Endothelial cell of umbilical vein (primary cell): ENCODE measurements at regions not wholly inside any gene's neighbourhood (a gene's known extent, or its start where the extent isn't known, plus 50 kb on each side); places are given as distances from the start of the nearest gene placed in this dataset.

Source experiments
- BruUV-seq: library from RNA; stranded (reverse); fragments of 400-500 nt; replicated peaks from 2 replicates; lab custom pipeline; 2021; lab: Mats Ljungman, UMichigan
- CTCF ChIA-PET: fragments of 300-600, 350-600 bp; sonication (Branson Sonifier 250); formaldehyde crosslinking; loops from one replicate; lab custom pipeline; 2021; ENCODE audit warnings: antibody characterized with exemption, inconsistent platforms; lab: Charles Lee
- POLR2A ChIA-PET: fragments of 300-600, 350-600 bp; sonication (Branson Sonifier 250); formaldehyde crosslinking; loops from one replicate; lab custom pipeline; 2021; ENCODE audit warnings: antibody characterized with exemption, inconsistent platforms; lab: Charles Lee
- DNase-seq: peaks from one replicate; pipeline ENCODE4 v3.0.0-alpha.2; 2011; ENCODE audit warnings: low read depth, low spot score
- FAIRE-seq: peaks from 2 replicates; lab custom pipeline; 2011; peaks lifted over from hg19 to GRCh38; lab: Jason Lieb, UNC
- H2AFZ ChIP-seq: 2 replicates; pipeline ENCODE4 v1.6.0; 2012; ENCODE audit warnings: low read depth, low read length, control low read depth, inconsistent platforms
- H3K27ac ChIP-seq: 2 replicates; pipeline ENCODE4 v1.5.1; 2011; ENCODE audit warnings: low read depth, mild to moderate bottlenecking, control low read depth, low read length, moderate library complexity; ENCODE audit not compliant: insufficient read depth
- H3K27me3 ChIP-seq, 2 experiments: 2 replicates each; pipeline versions ENCODE4 v1.6.0 to v1.6.1; 2011; ENCODE audit warnings: low read length in 2 of 2, mixed read lengths in 1 of 2; ENCODE audit not compliant: control insufficient read depth in 2 of 2, insufficient read depth in 2 of 2
- H3K36me3 ChIP-seq, 2 experiments: 2 replicates in 1 of 2; 3 replicates in 1 of 2; pipeline ENCODE4 v1.5.1; 2011; ENCODE audit warnings: low read length in 2 of 2, mild to moderate bottlenecking in 1 of 2, moderate library complexity in 1 of 2; ENCODE audit not compliant: control insufficient read depth in 2 of 2, insufficient read depth in 2 of 2; ENCODE audit errors: extremely low read depth in 1 of 2
- H3K4me1 ChIP-seq: 3 replicates; pipeline ENCODE4 v1.5.1; 2011; ENCODE audit warnings: mild to moderate bottlenecking, low read length; ENCODE audit not compliant: control insufficient read depth, insufficient read depth; ENCODE audit errors: extremely low read depth
- H3K4me2 ChIP-seq: 2 replicates; pipeline ENCODE4 v1.6.1; 2011; ENCODE audit warnings: low read length, control low read depth, mixed read lengths; ENCODE audit not compliant: insufficient read depth
- H3K4me3 ChIP-seq, 3 experiments: fragments of 200-600 bp in 1 of 3; sonication (generic), shearing (Covaris generic) in 1 of 3; replicated peaks in 1 of 3; 2 replicates each; pipeline ENCODE4 v1.5.1; 2011 to 2016; ENCODE audit warnings: control low read depth in 3 of 3, low read length in 3 of 3, mild to moderate bottlenecking in 2 of 3, inconsistent platforms in 1 of 3, low read depth in 1 of 3, moderate library complexity in 1 of 3; ENCODE audit not compliant: insufficient read depth in 1 of 3
- H3K79me2 ChIP-seq: 2 replicates; pipeline ENCODE4 v1.6.0; 2012; ENCODE audit warnings: low read length, inconsistent platforms; ENCODE audit not compliant: control insufficient read depth, insufficient read depth
- H3K9ac ChIP-seq: replicated peaks from 2 replicates; pipeline ENCODE3; 2011; ENCODE audit warnings: low read length, control low read depth; ENCODE audit not compliant: insufficient read depth; ENCODE audit errors: extremely low read depth
- H3K9me1 ChIP-seq: replicated peaks from 3 replicates; pipeline ENCODE4 v1.6.0; 2011; ENCODE audit warnings: mild to moderate bottlenecking, low read length; ENCODE audit not compliant: control insufficient read depth, insufficient read depth; ENCODE audit errors: extremely low read depth
- H3K9me3 ChIP-seq: replicated peaks from 2 replicates; pipeline ENCODE4 v1.5.1; 2012; ENCODE audit warnings: low read length, inconsistent platforms; ENCODE audit not compliant: control insufficient read depth, insufficient read depth
- H4K20me1 ChIP-seq: replicated peaks from 2 replicates; pipeline ENCODE3; 2011; ENCODE audit warnings: mild to moderate bottlenecking, low read length; ENCODE audit not compliant: control insufficient read depth, insufficient read depth; ENCODE audit errors: extremely low read depth
- EZH2 ChIP-seq: IDR thresholded peaks from 2 replicates; pipeline ENCODE4 v1.6.1; 2012; ENCODE audit warnings: borderline replicate concordance, low read depth, mild to moderate bottlenecking, moderate library complexity, low read length, inconsistent platforms; ENCODE audit not compliant: severe bottlenecking
- FOS ChIP-seq: IDR thresholded peaks from 2 replicates; pipeline ENCODE4 v1.6.1; 2011; ENCODE audit warnings: mild to moderate bottlenecking, low read length, moderate library complexity, borderline replicate concordance; ENCODE audit not compliant: insufficient read depth
- GATA2 ChIP-seq: IDR thresholded peaks from 2 replicates; pipeline ENCODE4 v1.7.0; 2011; ENCODE audit warnings: low read depth, mild to moderate bottlenecking, moderate library complexity, mixed read lengths, low read length; ENCODE audit not compliant: insufficient read length, insufficient read depth
- JUN ChIP-seq: IDR thresholded peaks from 2 replicates; pipeline ENCODE4 v1.6.1; 2011; ENCODE audit warnings: borderline replicate concordance, low read depth; ENCODE audit not compliant: insufficient read length, insufficient read depth
- MYC ChIP-seq: IDR thresholded peaks from one replicate; pipeline ENCODE4 v1.6.1; 2011; ENCODE audit warnings: mild to moderate bottlenecking, low read depth, low read length
- POLR2A ChIP-seq: IDR thresholded peaks from 2 replicates; pipeline ENCODE4 v1.6.1; 2012; ENCODE audit warnings: low read depth, mild to moderate bottlenecking, control low read depth, low read length
- POLR2AphosphoS5 ChIP-seq: IDR thresholded peaks from 2 replicates; pipeline ENCODE4 v1.6.1; 2012; ENCODE audit warnings: low read depth, mild to moderate bottlenecking, control low read depth, low read length, moderate library complexity; ENCODE audit not compliant: insufficient read depth
- dilution Hi-C: fragments of 300-500 bp; cut with MboI; formaldehyde crosslinking; loops from one replicate; pipeline ENCODE4 v1.15.0; 2019; ENCODE audit warnings: low sequenced_read_pairs; ENCODE audit not compliant: extremely low pct_ligation_motif_present
- intact Hi-C: fragments of 100-400 bp; cut with micrococcal nuclease; formaldehyde crosslinking; loops from one replicate; pipeline ENCODE4 v1.10.0; 2022
- TF ChIP-seq, protein P1 (sequence below): IDR thresholded peaks from 2 replicates; pipeline ENCODE4 v1.6.1; 2011; ENCODE audit not compliant: insufficient read depth, insufficient read length
- TF ChIP-seq, protein P2 (sequence below), 2 donors: IDR thresholded peaks; 1 replicate in 1 of 2; 2 replicates in 1 of 2; pipeline ENCODE4 v1.5.1; 2011; ENCODE audit warnings: low read length in 2 of 2, mild to moderate bottlenecking in 2 of 2, moderate library complexity in 2 of 2, control low read depth in 1 of 2, inconsistent platforms in 1 of 2, low read depth in 1 of 2; ENCODE audit not compliant: insufficient read depth in 1 of 2; ENCODE audit errors: extremely low read depth in 1 of 2

DNA sequence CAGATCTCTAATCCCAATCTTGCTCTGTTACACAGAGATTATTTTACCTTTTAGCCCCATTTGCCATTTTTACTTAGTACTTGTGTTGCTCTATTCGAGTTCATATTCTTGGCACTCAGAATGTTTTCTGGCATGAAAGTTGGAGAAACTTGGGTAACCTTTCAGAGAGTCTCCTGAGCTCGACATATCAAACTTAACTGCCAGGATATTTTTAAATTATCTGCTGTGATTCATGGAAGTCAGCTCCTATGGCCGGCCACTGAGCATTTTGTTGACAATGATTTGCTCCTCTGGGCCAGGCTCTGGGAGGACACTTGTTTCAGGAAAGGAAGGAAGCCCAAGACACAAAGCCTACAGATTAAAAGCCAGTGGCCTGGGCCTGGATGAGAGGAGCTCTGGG lies 396.7 kb downstream of the TNS3 start:
- POLR2A ChIA-PET: no interaction called here
- CTCF ChIA-PET: interaction anchor here (0.9 to 10.5 kb wide), 2 partner anchors 10 to 1265 kb away, joined by 5 to 149 read pairs; partner anchors contain the start of gene IGFBP3

DNA sequence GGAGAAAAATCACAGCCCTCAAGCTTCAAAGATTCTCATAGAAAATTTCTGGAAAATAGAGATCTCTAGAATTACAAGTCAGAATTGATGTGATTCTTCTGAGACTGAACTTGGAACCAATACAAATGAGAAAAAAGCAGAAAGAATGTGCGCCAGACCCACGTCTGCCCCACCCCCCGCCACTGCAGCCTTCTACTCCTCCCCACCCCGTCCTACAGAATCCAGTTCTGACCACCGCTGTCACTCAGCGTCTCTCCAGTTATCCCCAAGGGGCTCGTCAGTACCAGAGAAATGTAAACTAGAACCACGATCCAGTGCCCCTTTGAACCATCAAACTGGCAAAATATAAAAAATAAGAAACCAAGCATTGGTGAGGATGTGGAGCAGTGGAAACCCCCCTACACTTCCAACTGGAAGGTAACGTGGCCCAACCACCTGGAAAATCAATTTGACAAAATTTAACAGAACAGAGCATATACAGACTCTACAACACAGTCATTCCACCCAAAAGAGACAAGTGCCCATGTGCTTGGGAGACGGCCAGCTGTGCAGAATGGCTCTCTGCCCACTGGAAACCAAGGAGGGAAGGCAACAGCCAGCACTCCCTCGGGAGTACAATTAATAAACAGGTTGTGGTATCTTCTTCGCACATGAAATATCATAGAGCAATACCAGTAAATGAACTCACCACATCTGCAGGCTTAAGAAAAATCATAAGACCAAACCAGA lies 397.9 kb downstream of the TNS3 start:
- CTCF ChIA-PET: interaction anchor here (10.5 kb wide), 1 partner anchor 1264 kb away, joined by 149 read pairs; the partner anchor contains the start of gene IGFBP3

More for the DNA sequence above, 396.7 kb downstream of the TNS3 start:
- H2AFZ ChIP-seq: no peak overlapping the region
- H3K36me3 ChIP-seq: no peaks in the 10 kb centered on the region
- no peak overlapping the region for H3K4me2 ChIP-seq
- H3K9me1 ChIP-seq: no peaks in the 10 kb centered on the region
- FAIRE-seq (no peak), DNase-seq (no peak)
- no peaks in the 10 kb centered on the region for H4K20me1 ChIP-seq
- H3K4me3 ChIP-seq: no peak overlapping the region
- no peak overlapping the region for H3K9ac ChIP-seq
- no peaks in the 10 kb centered on the region for H3K4me1 ChIP-seq
- no TSS peak for BruUV-seq
- H3K79me2 ChIP-seq: no peaks in the 10 kb centered on the region
- H3K27ac ChIP-seq: no peak overlapping the region
- H3K27me3 ChIP-seq: no peaks in the 10 kb centered on the region
- dilution Hi-C loops: no loop called here
- no peak for TF ChIP-seq JUN
- intact Hi-C loops: no loop called here
- H3K9me3 ChIP-seq: no peaks in the 10 kb centered on the region

More for the DNA sequence above, 397.9 kb downstream of the TNS3 start:
- no peaks in the 10 kb centered on the region for H3K9me1 ChIP-seq
- H3K36me3 ChIP-seq: no peaks in the 10 kb centered on the region
- FAIRE-seq: no peak
- H3K4me3 ChIP-seq: no peak overlapping the region
- no peak overlapping the region for H3K27ac ChIP-seq
- H3K79me2 ChIP-seq: no peaks in the 10 kb centered on the region
- H2AFZ ChIP-seq: no peak overlapping the region
- TF ChIP-seq POLR2A (no peak), FOS (no peak), MYC (no peak), GATA2 (no peak), EZH2 (no peak), JUN (no peak), POLR2AphosphoS5 (no peak)
- TF ChIP-seq, protein P1, sequence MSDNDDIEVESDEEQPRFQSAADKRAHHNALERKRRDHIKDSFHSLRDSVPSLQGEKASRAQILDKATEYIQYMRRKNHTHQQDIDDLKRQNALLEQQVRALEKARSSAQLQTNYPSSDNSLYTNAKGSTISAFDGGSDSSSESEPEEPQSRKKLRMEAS: no peak
- TF ChIP-seq, protein P2, sequence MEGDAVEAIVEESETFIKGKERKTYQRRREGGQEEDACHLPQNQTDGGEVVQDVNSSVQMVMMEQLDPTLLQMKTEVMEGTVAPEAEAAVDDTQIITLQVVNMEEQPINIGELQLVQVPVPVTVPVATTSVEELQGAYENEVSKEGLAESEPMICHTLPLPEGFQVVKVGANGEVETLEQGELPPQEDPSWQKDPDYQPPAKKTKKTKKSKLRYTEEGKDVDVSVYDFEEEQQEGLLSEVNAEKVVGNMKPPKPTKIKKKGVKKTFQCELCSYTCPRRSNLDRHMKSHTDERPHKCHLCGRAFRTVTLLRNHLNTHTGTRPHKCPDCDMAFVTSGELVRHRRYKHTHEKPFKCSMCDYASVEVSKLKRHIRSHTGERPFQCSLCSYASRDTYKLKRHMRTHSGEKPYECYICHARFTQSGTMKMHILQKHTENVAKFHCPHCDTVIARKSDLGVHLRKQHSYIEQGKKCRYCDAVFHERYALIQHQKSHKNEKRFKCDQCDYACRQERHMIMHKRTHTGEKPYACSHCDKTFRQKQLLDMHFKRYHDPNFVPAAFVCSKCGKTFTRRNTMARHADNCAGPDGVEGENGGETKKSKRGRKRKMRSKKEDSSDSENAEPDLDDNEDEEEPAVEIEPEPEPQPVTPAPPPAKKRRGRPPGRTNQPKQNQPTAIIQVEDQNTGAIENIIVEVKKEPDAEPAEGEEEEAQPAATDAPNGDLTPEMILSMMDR (IDR thresholded peaks at IDR 0.05; ENCODE audit: extremely low read depth in 1 of 2, insufficient read depth in 1 of 2, low read depth in 1 of 2, low read length in 2 of 2): no peak
- POLR2A ChIA-PET: no interaction called here
- no peak overlapping the region for H3K4me2 ChIP-seq
- BruUV-seq: no TSS peak
- no peaks in the 10 kb centered on the region for H3K27me3 ChIP-seq
- intact Hi-C loops (no loop called here), dilution Hi-C loops (no loop called here)
- no peaks in the 10 kb centered on the region for H3K4me1 ChIP-seq
- no peak for DNase-seq
- H3K9ac ChIP-seq: no peak overlapping the region
- H4K20me1 ChIP-seq: no peaks in the 10 kb centered on the region
- no peaks in the 10 kb centered on the region for H3K9me3 ChIP-seq
